ENCODE measurements at regions not wholly inside any gene's neighbourhood (a gene's known extent, or its start where the extent isn't known, plus 50 kb on each side); places are given as distances from the start of the nearest gene placed in this dataset.

DNA sequence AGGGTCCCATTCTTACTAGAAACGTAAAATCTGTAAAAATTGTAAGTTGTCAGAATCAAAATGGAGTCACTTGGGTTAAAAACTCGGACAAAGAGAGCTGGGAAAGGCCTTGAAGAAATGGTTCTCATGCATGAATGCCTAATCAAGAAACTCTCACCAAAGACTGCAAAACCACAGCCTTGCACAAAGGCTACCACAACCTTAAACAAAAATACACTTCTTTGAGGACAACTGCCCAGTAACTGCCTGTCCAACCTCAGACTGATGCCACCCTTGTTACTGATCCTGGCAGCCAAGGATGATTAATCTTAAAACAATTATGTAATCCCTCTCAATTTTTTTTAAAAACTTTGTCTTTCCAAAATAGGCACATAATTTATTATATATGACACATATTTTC lies 299.3 kb downstream of the CCDC85A start:
- TF ChIP-seq, protein P1, sequence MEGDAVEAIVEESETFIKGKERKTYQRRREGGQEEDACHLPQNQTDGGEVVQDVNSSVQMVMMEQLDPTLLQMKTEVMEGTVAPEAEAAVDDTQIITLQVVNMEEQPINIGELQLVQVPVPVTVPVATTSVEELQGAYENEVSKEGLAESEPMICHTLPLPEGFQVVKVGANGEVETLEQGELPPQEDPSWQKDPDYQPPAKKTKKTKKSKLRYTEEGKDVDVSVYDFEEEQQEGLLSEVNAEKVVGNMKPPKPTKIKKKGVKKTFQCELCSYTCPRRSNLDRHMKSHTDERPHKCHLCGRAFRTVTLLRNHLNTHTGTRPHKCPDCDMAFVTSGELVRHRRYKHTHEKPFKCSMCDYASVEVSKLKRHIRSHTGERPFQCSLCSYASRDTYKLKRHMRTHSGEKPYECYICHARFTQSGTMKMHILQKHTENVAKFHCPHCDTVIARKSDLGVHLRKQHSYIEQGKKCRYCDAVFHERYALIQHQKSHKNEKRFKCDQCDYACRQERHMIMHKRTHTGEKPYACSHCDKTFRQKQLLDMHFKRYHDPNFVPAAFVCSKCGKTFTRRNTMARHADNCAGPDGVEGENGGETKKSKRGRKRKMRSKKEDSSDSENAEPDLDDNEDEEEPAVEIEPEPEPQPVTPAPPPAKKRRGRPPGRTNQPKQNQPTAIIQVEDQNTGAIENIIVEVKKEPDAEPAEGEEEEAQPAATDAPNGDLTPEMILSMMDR (IDR thresholded peaks at IDR 0.05; ENCODE audit: low read depth, low read length, missing control alignments), result no peak
- no peaks in the 10 kb centered on the region for H3K27me3 ChIP-seq (replicated peaks)
- in situ Hi-C loops (cut with HindIII; ENCODE audit: low pct_ligation_motif_present, low sequenced_read_pairs), result no loop called here
- H3K36me3 ChIP-seq (replicated peaks), result no peaks in the 10 kb centered on the region
- H3K4me3 ChIP-seq (ENCODE audit: low read depth, low read length), result no peak overlapping the region
- no peak for DNase-seq
- H3K27ac ChIP-seq, result no peak overlapping the region

DNA sequence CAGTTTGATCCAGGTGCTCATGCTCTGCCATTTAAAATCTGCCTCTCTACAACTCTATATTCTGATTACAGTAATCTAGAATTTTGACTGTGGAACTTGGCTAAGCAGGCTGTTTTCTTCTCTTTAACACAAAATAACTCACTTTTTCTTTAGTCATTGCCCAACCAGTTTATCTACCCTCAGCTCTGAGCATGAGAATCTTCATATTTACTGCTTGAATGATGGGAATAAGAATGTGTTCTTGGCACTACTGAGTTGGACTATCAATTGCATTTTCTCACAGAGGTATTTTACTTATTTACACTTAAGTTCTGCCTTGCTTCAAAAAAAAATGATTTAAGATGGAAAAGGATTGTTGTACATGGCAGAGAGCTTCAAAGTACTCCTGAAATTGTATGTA lies 301.1 kb downstream of the CCDC85A start:
- no peak overlapping the region for H3K27ac ChIP-seq
- H3K36me3 ChIP-seq (replicated peaks), result no peaks in the 10 kb centered on the region
- in situ Hi-C loops (cut with HindIII; ENCODE audit: low pct_ligation_motif_present, low sequenced_read_pairs), result no loop called here
- H3K27me3 ChIP-seq (replicated peaks), result no peaks in the 10 kb centered on the region
- TF ChIP-seq, protein P1 (IDR thresholded peaks at IDR 0.05; ENCODE audit: low read depth, low read length, missing control alignments), result no peak
- no peak overlapping the region for H3K4me3 ChIP-seq (ENCODE audit: low read depth, low read length)
- no peak for DNase-seq

DNA sequence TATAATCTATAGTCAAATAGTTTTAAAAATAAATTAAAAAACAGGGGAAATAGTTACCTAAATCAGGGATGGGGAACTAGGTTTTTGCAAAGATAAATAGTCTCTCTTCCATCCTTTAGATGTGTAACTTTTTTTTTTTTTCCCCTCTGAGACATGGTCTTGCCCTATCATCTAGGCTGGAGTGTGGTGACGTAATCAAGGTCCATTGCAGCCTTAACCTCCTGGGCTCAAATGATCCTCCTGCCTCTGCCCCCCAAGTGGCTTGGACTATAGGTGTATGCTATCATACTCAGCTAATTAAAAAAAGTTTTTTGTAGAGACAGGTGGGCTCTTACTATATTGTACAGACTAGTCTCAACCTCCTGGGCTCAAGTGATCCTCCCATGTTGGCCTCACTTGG lies 316.5 kb downstream of the CCDC85A start:
- no peak for DNase-seq
- Histone ChIP-seq H3K4me3 (ENCODE audit: low read depth, low read length) (no peak overlapping the region), H3K27ac (no peak overlapping the region), H3K27me3 (replicated peaks) (no peaks in the 10 kb centered on the region), H3K36me3 (replicated peaks) (no peaks in the 10 kb centered on the region)
- in situ Hi-C loops (cut with HindIII; ENCODE audit: low pct_ligation_motif_present, low sequenced_read_pairs), result no loop called here
- TF ChIP-seq, protein P1 (IDR thresholded peaks at IDR 0.05; ENCODE audit: low read depth, low read length, missing control alignments), result no peak

DNA sequence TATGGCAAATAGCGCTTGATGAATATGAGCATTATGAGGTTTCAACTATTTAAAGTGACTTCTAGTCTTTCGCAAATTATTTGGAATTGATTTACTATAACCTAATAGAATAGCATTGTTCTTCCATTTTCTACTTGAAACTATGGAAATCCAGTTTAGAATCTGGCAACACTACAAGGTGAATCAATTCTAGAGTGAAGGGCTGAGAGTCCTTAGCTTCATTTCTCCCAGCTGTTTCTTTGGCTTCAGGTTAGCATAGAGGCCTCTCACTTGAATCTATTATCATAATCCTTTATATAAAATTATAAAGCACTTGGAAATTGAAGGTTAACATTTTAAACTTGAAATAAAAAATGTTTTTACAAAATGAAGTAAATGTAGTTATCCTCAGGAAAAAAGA lies 318.8 kb downstream of the CCDC85A start:
- no peak for DNase-seq
- H3K27me3 ChIP-seq (replicated peaks), result no peaks in the 10 kb centered on the region
- TF ChIP-seq, protein P1 (IDR thresholded peaks at IDR 0.05; ENCODE audit: low read depth, low read length, missing control alignments), result no peak
- H3K27ac ChIP-seq, result no peak overlapping the region
- H3K36me3 ChIP-seq (replicated peaks), result no peaks in the 10 kb centered on the region
- no peak overlapping the region for H3K4me3 ChIP-seq (ENCODE audit: low read depth, low read length)
- in situ Hi-C loops (cut with HindIII; ENCODE audit: low pct_ligation_motif_present, low sequenced_read_pairs), result no loop called here

DNA sequence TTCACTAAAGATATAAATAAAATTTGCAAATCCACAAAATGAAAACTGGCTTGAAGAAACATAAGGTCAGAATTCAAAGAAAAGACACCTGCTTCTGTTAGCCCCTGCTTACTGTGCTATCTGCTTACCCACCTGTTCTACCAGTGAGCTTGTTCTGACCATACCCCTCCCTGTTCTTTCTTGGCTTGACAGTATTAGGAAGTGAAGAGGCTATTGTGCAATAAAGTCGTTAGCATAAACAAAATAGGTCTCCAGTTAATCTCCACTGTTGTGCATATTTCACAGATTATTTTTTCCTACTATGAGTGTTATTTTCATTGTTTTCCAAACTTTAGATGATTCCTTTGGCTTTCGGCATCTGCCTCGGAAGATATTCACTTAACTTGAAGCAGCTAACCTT lies 322.1 kb downstream of the CCDC85A start:
- TF ChIP-seq, protein P1 (IDR thresholded peaks at IDR 0.05; ENCODE audit: low read depth, low read length, missing control alignments), result no peak
- DNase-seq, result no peak
- no peaks in the 10 kb centered on the region for H3K36me3 ChIP-seq (replicated peaks)
- no peak overlapping the region for H3K4me3 ChIP-seq (ENCODE audit: low read depth, low read length)
- no peak overlapping the region for H3K27ac ChIP-seq
- no peaks in the 10 kb centered on the region for H3K27me3 ChIP-seq (replicated peaks)
- in situ Hi-C loops (cut with HindIII; ENCODE audit: low pct_ligation_motif_present, low sequenced_read_pairs), result no loop called here

DNA sequence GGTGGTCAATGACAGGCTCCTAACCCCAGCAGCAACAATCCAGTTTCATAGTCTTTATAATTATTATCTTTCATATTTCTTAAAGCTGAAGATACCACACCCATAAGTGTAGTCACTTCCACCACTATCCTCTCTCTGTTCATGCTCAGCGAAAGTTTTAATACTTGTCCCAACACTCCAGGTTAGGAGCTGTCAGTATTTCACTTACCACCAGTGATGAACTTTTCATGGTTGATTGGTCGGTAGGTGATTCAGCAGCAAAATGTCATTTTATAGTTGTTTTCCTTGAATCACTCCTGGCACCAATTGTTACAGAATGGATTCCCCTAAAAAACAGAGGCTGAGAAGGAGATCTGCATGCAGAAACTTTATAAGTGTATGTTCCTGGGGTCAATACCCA lies 324.9 kb downstream of the CCDC85A start:
- DNase-seq, result no peak
- TF ChIP-seq, protein P1 (IDR thresholded peaks at IDR 0.05; ENCODE audit: low read depth, low read length, missing control alignments), result no peak
- in situ Hi-C loops (cut with HindIII; ENCODE audit: low pct_ligation_motif_present, low sequenced_read_pairs), result no loop called here

More for the DNA sequence above, 324.9 kb downstream of the CCDC85A start:
- H3K4me3 ChIP-seq (ENCODE audit: low read depth, low read length), result no peak overlapping the region
- no peak overlapping the region for H3K27ac ChIP-seq
- no peaks in the 10 kb centered on the region for H3K27me3 ChIP-seq (replicated peaks)
- no peaks in the 10 kb centered on the region for H3K36me3 ChIP-seq (replicated peaks)
